NCI-H2227 (cell line): ENCODE measurements at regions not wholly inside any gene's neighbourhood (a gene's known extent, or its start where the extent isn't known, plus 50 kb on each side); places are given as distances from the start of the nearest gene placed in this dataset.
"Not testable (repeated sequence)": the region's sequence is repeated elsewhere in the genome, so short reads cannot be mapped to it uniquely, and the experiment has no call there.

Experiments
- DNase-seq: peaks from one replicate; lab custom pipeline; 2025; ENCODE audit not compliant: unreplicated experiment; lab: John Stamatoyannopoulos, UW

- DNase-seq, result no peak
Observed at GRCh38 chr2:59833941-59834340, 719.5 kb downstream of the BCL11A start.

- DNase-seq, result no peak
Observed at GRCh38 chr2:59830601-59831000, 722.9 kb downstream of the BCL11A start.

- DNase-seq, result no peak
Observed at GRCh38 chr2:59827677-59828076, 725.8 kb downstream of the BCL11A start.

GRCh38 chr2:59826177-59826576 is 727.3 kb downstream of the BCL11A start:
- DNase-seq, result no peak

GRCh38 chr2:59824314-59824713 is 729.1 kb downstream of the BCL11A start:
- DNase-seq, result no peak

GRCh38 chr2:59816075-59816474 is 737.4 kb downstream of the BCL11A start:
- no peak for DNase-seq

- not testable (repeated sequence) for DNase-seq
Observed at GRCh38 chr2:59810283-59810682, 743.2 kb downstream of the BCL11A start.

GRCh38 chr2:59806486-59806885 is 747.0 kb downstream of the BCL11A start:
- DNase-seq, result no peak

GRCh38 chr2:59804732-59805131 is 748.7 kb downstream of the BCL11A start:
- DNase-seq, result peak; percentile 86

GRCh38 chr2:59803586-59803985 is 749.9 kb downstream of the BCL11A start:
- no peak for DNase-seq

- no peak for DNase-seq
Observed at GRCh38 chr2:59798687-59799232, 754.7 kb downstream of the BCL11A start.

GRCh38 chr2:59791004-59791618 is 762.3 kb downstream of the BCL11A start:
- peak; percentile 71 for DNase-seq

- DNase-seq, result peak; percentile 73
Observed at GRCh38 chr2:59790186-59791003, 763.1 kb downstream of the BCL11A start.

GRCh38 chr2:59789523-59789922 is 763.9 kb downstream of the BCL11A start:
- no peak for DNase-seq

- DNase-seq, result no peak
Observed at GRCh38 chr2:59787095-59787494, 766.4 kb downstream of the BCL11A start.

GRCh38 chr2:59786684-59787083 is 766.8 kb downstream of the BCL11A start:
- DNase-seq, result no peak

GRCh38 chr2:59779571-59779970 is 773.9 kb downstream of the BCL11A start:
- no peak for DNase-seq

- DNase-seq, result no peak
Observed at GRCh38 chr2:59777120-59777519, 776.3 kb downstream of the BCL11A start.

GRCh38 chr2:59776726-59777008 is 776.8 kb downstream of the BCL11A start:
- no peak for DNase-seq

GRCh38 chr2:59774821-59775433 is 778.5 kb downstream of the BCL11A start:
- no peak for DNase-seq

GRCh38 chr2:59770651-59771050 is 782.8 kb downstream of the BCL11A start:
- no peak for DNase-seq

- DNase-seq, result no peak
Observed at GRCh38 chr2:59761966-59762365, 791.5 kb downstream of the BCL11A start.
